ENCODE measurements at regions not wholly inside any gene's neighbourhood (a gene's known extent, or its start where the extent isn't known, plus 50 kb on each side); places are given as distances from the start of the nearest gene placed in this dataset.

DNA sequence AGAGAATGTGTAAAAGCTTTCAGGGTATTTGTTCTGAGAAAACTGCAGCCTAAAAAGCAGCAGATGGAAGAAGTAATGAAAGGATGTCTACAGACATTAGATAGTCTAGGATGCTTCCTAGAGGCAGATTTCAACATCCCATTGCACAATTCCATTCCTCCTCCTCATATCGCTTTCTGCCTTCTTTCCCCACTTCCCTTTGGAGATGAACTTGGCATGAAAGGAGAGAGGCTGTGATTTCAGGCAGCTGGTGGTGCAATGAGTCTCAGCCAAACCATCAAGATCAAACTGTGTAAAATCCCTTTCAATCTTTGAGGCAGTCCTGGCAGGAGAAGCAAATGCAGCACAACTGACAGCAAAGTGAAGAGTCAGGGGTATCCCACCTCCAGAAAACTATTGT lies 438.7 kb upstream of the KCNMB2 start:
- Histone ChIP-seq H3K4me3 (ENCODE audit: low read depth, low read length) (no peak overlapping the region), H3K4me1 (no peaks in the 10 kb centered on the region), H3K36me3 (no peaks in the 10 kb centered on the region), H3K27me3 (no peaks in the 10 kb centered on the region), H3K9me3 (no peaks in the 10 kb centered on the region)
- TF ChIP-seq, protein P1, sequence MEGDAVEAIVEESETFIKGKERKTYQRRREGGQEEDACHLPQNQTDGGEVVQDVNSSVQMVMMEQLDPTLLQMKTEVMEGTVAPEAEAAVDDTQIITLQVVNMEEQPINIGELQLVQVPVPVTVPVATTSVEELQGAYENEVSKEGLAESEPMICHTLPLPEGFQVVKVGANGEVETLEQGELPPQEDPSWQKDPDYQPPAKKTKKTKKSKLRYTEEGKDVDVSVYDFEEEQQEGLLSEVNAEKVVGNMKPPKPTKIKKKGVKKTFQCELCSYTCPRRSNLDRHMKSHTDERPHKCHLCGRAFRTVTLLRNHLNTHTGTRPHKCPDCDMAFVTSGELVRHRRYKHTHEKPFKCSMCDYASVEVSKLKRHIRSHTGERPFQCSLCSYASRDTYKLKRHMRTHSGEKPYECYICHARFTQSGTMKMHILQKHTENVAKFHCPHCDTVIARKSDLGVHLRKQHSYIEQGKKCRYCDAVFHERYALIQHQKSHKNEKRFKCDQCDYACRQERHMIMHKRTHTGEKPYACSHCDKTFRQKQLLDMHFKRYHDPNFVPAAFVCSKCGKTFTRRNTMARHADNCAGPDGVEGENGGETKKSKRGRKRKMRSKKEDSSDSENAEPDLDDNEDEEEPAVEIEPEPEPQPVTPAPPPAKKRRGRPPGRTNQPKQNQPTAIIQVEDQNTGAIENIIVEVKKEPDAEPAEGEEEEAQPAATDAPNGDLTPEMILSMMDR (IDR thresholded peaks at IDR 0.05; ENCODE audit: low read depth, low read length) = no peak
- DNase-seq = no peak

DNA sequence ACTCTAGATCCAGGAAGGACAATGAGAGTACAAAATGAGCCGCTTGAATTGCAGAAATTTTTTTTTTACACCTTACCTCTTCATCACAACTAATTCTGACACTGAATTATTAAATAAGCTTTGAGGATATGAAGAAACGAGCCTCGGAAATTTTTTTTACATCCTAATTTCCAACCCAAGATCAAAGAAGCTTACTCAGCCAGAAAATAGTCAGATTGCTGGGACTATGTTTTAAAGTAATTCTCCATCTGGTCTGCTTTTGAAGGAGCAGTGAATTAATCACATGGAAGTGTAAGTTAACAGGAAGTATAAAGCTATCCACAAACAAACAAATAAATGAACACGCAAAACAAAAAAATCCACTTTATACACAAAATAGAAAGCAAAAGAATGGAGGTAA lies 437.0 kb upstream of the KCNMB2 start:
- Histone ChIP-seq H3K9me3 (no peaks in the 10 kb centered on the region), H3K36me3 (no peaks in the 10 kb centered on the region), H3K27me3 (no peaks in the 10 kb centered on the region), H3K4me3 (ENCODE audit: low read depth, low read length) (no peak overlapping the region), H3K4me1 (no peaks in the 10 kb centered on the region)
- TF ChIP-seq, protein P1 (IDR thresholded peaks at IDR 0.05; ENCODE audit: low read depth, low read length) = no peak
- no peak for DNase-seq

DNA sequence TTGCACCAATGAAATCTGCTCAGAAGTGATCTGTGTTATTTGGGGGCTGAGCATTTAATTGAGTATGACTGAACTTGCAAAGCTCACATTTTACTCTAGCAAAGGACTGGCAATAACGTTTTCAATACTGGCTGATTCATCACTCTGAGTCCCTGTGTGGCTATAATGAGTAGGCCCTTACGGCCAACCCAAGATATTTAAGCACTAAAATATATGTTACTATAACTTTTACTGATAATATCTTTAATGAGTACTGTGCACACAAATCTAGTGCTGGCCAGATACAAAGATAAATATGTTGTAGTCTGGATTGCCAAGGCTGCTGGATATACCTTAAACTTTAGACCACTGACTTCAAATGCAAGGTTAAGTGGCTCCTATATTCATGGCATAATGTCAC lies 436.4 kb upstream of the KCNMB2 start:
- TF ChIP-seq, protein P1 (IDR thresholded peaks at IDR 0.05; ENCODE audit: low read depth, low read length) = no peak
- Histone ChIP-seq H3K4me1 (no peaks in the 10 kb centered on the region), H3K9me3 (no peaks in the 10 kb centered on the region), H3K36me3 (no peaks in the 10 kb centered on the region), H3K27me3 (no peaks in the 10 kb centered on the region), H3K4me3 (ENCODE audit: low read depth, low read length) (no peak overlapping the region)
- DNase-seq = no peak

DNA sequence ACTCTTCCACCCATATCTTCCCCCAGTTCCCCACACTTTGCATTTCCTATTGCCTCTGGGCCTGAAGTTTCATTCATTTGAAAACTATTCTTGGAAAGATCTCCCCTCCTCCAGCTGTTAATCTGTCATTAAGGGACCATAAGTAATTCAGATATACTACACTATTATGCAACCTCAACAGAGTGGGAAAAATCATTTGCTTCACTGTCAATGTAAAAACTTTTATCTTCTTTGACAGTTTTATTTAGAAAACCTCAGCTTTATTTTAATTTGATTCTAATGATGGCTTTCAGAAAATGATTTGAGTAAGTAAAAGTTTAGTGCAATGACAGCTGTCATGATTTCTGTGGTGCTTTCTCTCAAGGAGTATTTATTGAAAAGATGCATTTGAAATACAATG lies 435.3 kb upstream of the KCNMB2 start:
- TF ChIP-seq, protein P1 (IDR thresholded peaks at IDR 0.05; ENCODE audit: low read depth, low read length) = no peak
- H3K4me3 ChIP-seq (ENCODE audit: low read depth, low read length) = no peak overlapping the region
- no peaks in the 10 kb centered on the region for H3K4me1 ChIP-seq
- no peaks in the 10 kb centered on the region for H3K9me3 ChIP-seq
- H3K27me3 ChIP-seq = no peaks in the 10 kb centered on the region
- no peaks in the 10 kb centered on the region for H3K36me3 ChIP-seq
- no peak for DNase-seq

DNA sequence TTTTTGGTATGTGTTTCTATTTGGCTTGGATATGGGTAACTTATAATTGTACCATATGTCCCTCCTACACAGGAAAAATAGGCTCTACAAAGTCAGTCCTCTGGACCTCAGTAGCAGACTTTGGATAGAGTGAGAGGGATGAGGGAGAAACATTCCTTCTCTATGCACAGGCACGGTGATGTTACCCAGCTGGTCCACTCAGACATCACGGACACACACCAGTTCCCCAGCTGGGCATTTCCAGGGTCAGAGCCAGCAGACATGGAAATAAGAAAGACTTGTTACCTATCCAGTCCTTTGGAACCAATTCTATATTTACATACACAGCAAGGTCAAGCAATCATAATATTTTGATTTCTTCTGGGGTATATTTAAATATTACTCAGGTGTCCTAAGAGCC lies 433.1 kb upstream of the KCNMB2 start:
- no peaks in the 10 kb centered on the region for H3K9me3 ChIP-seq
- TF ChIP-seq, protein P1 (IDR thresholded peaks at IDR 0.05; ENCODE audit: low read depth, low read length) = no peak
- H3K36me3 ChIP-seq = no peaks in the 10 kb centered on the region
- peaks cover 4% of the 10 kb centered on the region; the same call in 1 of the 2 replicates for H3K4me1 ChIP-seq
- H3K4me3 ChIP-seq (ENCODE audit: low read depth, low read length) = no peak overlapping the region
- no peak for DNase-seq
- H3K27me3 ChIP-seq = no peaks in the 10 kb centered on the region

DNA sequence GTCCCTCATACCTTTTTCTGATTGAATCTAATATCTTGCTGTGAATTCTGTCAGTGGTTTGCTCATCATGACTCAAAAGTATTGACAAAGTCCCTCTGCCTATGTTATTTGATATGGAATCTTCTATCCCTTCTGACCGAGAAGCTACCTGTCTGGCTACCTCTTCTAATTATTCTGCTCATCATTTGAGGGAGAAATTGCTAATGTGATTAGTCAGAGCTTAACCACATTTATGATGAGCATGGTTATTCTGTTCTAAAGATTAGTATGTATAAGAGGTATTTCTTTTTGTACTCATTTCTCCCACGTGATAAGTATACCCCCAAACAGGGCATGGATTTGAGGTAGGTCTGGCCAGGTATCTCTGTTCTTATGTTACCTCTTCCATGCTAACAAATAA lies 428.4 kb upstream of the KCNMB2 start:
- no peaks in the 10 kb centered on the region for H3K36me3 ChIP-seq
- peaks cover 4% of the 10 kb centered on the region; the same call in 1 of the 2 replicates for H3K4me1 ChIP-seq
- no peaks in the 10 kb centered on the region for H3K27me3 ChIP-seq
- no peak overlapping the region for H3K4me3 ChIP-seq (ENCODE audit: low read depth, low read length)
- H3K9me3 ChIP-seq = no peaks in the 10 kb centered on the region
- TF ChIP-seq, protein P1 (IDR thresholded peaks at IDR 0.05; ENCODE audit: low read depth, low read length) = no peak
- DNase-seq = no peak

Measured in BE2C (cell line).